ENCODE measurements at regions not wholly inside any gene's neighbourhood (a gene's known extent, or its start where the extent isn't known, plus 50 kb on each side); places are given as distances from the start of the nearest gene placed in this dataset.

DNA sequence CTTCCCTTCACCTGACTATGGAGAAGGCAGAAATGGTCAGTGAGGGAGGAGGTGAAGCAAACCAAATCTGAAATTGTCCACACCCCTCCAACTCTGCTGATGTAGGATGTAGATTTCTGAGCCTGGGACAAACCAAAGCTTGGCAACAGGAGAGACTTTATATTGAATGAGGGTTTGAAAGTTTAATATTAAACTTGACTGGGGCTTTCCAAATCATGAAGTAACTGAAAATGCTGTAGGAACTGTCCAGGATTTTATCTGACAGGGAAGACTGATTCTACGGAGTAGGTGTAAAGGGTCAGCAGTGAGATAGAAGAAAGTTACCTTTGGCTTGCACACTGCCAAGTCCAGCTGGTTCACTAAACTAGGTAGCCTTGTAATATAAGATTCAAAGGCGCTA lies 194.5 kb downstream of the TDRD15 start:
- TF ChIP-seq, protein P1, sequence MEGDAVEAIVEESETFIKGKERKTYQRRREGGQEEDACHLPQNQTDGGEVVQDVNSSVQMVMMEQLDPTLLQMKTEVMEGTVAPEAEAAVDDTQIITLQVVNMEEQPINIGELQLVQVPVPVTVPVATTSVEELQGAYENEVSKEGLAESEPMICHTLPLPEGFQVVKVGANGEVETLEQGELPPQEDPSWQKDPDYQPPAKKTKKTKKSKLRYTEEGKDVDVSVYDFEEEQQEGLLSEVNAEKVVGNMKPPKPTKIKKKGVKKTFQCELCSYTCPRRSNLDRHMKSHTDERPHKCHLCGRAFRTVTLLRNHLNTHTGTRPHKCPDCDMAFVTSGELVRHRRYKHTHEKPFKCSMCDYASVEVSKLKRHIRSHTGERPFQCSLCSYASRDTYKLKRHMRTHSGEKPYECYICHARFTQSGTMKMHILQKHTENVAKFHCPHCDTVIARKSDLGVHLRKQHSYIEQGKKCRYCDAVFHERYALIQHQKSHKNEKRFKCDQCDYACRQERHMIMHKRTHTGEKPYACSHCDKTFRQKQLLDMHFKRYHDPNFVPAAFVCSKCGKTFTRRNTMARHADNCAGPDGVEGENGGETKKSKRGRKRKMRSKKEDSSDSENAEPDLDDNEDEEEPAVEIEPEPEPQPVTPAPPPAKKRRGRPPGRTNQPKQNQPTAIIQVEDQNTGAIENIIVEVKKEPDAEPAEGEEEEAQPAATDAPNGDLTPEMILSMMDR (IDR thresholded peaks at IDR 0.05), result no peak
- no peak for TF ChIP-seq CREB1 (CRISPR knock-in tag; IDR thresholded peaks at IDR 0.05)
- no peak for TF ChIP-seq FOXP1 (CRISPR knock-in tag; IDR thresholded peaks at IDR 0.05; ENCODE audit: borderline replicate concordance)
- TF ChIP-seq, protein P2, sequence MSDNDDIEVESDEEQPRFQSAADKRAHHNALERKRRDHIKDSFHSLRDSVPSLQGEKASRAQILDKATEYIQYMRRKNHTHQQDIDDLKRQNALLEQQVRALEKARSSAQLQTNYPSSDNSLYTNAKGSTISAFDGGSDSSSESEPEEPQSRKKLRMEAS (CRISPR knock-in tag; IDR thresholded peaks at IDR 0.05), result no peak
- TF ChIP-seq, protein P3, sequence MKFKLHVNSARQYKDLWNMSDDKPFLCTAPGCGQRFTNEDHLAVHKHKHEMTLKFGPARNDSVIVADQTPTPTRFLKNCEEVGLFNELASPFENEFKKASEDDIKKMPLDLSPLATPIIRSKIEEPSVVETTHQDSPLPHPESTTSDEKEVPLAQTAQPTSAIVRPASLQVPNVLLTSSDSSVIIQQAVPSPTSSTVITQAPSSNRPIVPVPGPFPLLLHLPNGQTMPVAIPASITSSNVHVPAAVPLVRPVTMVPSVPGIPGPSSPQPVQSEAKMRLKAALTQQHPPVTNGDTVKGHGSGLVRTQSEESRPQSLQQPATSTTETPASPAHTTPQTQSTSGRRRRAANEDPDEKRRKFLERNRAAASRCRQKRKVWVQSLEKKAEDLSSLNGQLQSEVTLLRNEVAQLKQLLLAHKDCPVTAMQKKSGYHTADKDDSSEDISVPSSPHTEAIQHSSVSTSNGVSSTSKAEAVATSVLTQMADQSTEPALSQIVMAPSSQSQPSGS (CRISPR knock-in tag; IDR thresholded peaks at IDR 0.05; ENCODE audit: borderline replicate concordance, low read depth), result no peak
- no peak for TF ChIP-seq HMGA2 (CRISPR knock-in tag; IDR thresholded peaks at IDR 0.05)
- no peak for TF ChIP-seq TEAD4 (CRISPR knock-in tag; IDR thresholded peaks at IDR 0.05)
- no peak for TF ChIP-seq NFE2L1 (CRISPR knock-in tag; IDR thresholded peaks at IDR 0.05)
- TF ChIP-seq NR3C1 (CRISPR knock-in tag; conservative IDR thresholded peaks at IDR 0.05; ENCODE audit: low read depth), result no peak

Measured in WTC11 (cell line).